Activated T-cell treated with anti-CD3 and anti-CD28 coated beads, Interleukin-2, amount 50 U/mL, for 72 hours (primary cell): ENCODE measurements at regions not wholly inside any gene's neighbourhood (a gene's known extent, or its start where the extent isn't known, plus 50 kb on each side); places are given as distances from the start of the nearest gene placed in this dataset.
"Not testable (repeated sequence)": the region's sequence is repeated elsewhere in the genome, so short reads cannot be mapped to it uniquely, and the experiment has no call there.

Experiments
- ATAC-seq, 2 donors: fragments of 150-1000 bp; cut with Tn5 transposase; replicated peaks in 1 of 2; 2 replicates each; pipeline ENCODE4 v1.10.0; 2021; ENCODE audit warnings: moderate library complexity in 2 of 2, mild to moderate bottlenecking in 1 of 2
- DNase-seq, 2 donors: peaks; one replicate each; pipeline ENCODE4 v3.0.0; 2021 to 2022; ENCODE audit warnings: mixed read lengths in 1 of 2
- H3K27ac Mint-ChIP-seq: one replicate; pipeline ENCODE4 v1.8.0; 2022; ENCODE audit warnings: mild to moderate bottlenecking, moderate library complexity, mixed read lengths
- H3K27me3 Mint-ChIP-seq: one replicate; pipeline ENCODE4 v1.8.0; 2022; ENCODE audit warnings: low read depth, mixed read lengths
- H3K36me3 Mint-ChIP-seq, 2 donors: one replicate each; pipeline ENCODE4 v1.8.0; 2022; ENCODE audit warnings: mixed read lengths in 2 of 2, mild to moderate bottlenecking in 1 of 2; ENCODE audit not compliant: insufficient read depth in 2 of 2
- H3K4me1 Mint-ChIP-seq: one replicate; pipeline ENCODE4 v1.8.0; 2022; ENCODE audit warnings: low read depth, mixed read lengths
- H3K4me3 Mint-ChIP-seq, 2 donors: one replicate each; pipeline ENCODE4 v1.8.0; 2022; ENCODE audit warnings: mild to moderate bottlenecking in 2 of 2, mixed read lengths in 2 of 2, moderate library complexity in 2 of 2
- H3K9me3 Mint-ChIP-seq, 2 donors: one replicate each; pipeline ENCODE4 v1.8.0; 2022; ENCODE audit warnings: mixed read lengths in 2 of 2

DNA sequence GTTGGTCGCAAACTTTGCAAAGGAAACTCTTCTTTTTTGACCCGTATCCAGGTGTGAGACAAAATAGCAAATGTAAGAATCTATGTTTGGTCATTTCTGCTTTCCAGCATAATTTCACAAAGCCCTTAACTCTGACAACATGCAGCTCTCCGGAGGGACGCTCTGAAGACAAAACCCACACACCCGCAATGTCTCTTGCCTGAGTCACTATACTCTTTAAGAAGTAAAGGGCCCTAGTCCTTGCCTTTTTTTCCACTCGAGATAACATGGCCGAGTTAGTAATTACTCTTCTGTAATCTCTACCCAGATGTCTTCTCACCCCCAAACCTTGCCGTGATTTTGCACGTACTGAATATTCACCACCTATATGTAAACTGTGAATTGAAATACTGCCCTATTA lies 115.7 kb upstream of the ADAMTS9 start:
- Mint-ChIP-seq H3K4me1 (no peaks in the 10 kb centered on the region), H3K27ac (no peak overlapping the region), H3K27me3 (no peaks in the 10 kb centered on the region), H3K4me3 (no peak overlapping the region), H3K9me3 (peaks cover 0 to 10% of the 10 kb centered on the region in 2 donors), H3K36me3 (no peaks in the 10 kb centered on the region)
- DNase-seq, result no peak
- ATAC-seq, result no peak

GRCh38 chr3:64802460-64802859 lies 114.7 kb upstream of the ADAMTS9 start:
- Mint-ChIP-seq H3K4me3 (no peak overlapping the region), H3K36me3 (no peaks in the 10 kb centered on the region), H3K27me3 (no peaks in the 10 kb centered on the region), H3K27ac (no peak overlapping the region), H3K9me3 (peaks cover 0 to 13% of the 10 kb centered on the region in 2 donors), H3K4me1 (no peaks in the 10 kb centered on the region)
- no peak for ATAC-seq
- DNase-seq, result no peak

- H3K4me1 Mint-ChIP-seq, result no peaks in the 10 kb centered on the region
- ATAC-seq, result no peak
- peaks cover 0 to 11% of the 10 kb centered on the region in 2 donors for H3K9me3 Mint-ChIP-seq
- no peaks in the 10 kb centered on the region for H3K27me3 Mint-ChIP-seq
- no peak for DNase-seq
- no peak overlapping the region for H3K4me3 Mint-ChIP-seq
- no peak overlapping the region for H3K27ac Mint-ChIP-seq
- no peaks in the 10 kb centered on the region for H3K36me3 Mint-ChIP-seq
These were observed 114.1 kb upstream of the ADAMTS9 start for GRCh38 chr3:64801856-64802255.

DNA sequence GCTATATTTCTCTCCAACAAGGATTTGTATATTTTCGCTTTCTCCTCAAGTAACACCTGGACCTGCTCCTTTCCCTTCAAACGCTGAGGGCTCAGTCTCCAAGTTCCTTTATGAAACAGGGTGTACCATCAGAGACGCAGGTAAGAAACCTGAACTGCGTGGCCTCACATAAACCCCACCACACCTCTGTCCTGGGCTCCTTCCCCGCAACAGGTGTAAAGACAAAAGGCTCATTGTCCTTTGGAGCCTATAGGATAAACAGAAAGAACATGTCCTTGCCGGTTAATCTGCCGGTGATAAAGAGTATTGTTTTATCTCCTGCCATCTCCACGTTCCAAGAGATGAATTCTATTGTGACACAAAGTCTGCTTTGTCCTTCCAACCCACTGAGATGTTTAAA lies 111.8 kb upstream of the ADAMTS9 start:
- Mint-ChIP-seq H3K36me3 (no peaks in the 10 kb centered on the region), H3K4me1 (no peaks in the 10 kb centered on the region), H3K9me3 (peaks cover 2 to 10% of the 10 kb centered on the region in 2 donors), H3K27me3 (no peaks in the 10 kb centered on the region), H3K27ac (no peak overlapping the region), H3K4me3 (no peak overlapping the region)
- no peak for ATAC-seq
- DNase-seq, result no peak

DNA sequence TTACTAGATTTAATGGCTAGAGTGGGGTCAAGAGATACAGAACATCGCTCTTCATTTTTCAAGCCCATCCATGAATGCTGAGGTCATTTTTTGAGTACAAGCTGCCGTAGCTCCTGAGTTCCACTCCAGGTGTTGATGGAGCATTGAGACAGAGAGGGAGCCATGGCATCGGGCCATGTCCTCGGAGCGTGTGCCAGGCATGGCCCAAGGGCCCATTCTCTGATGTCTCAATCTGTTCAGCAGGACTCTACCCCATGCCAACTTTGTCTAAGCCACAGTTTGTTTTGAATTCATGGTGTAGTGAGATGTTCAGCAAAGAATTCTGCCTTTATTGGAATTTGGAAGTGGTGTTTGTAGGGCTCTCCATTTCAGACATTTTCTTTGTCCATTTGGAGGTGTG lies 110.5 kb upstream of the ADAMTS9 start:
- H3K4me3 Mint-ChIP-seq, result no peak overlapping the region
- H3K27me3 Mint-ChIP-seq, result no peaks in the 10 kb centered on the region
- H3K4me1 Mint-ChIP-seq, result no peaks in the 10 kb centered on the region
- ATAC-seq (no peak), DNase-seq (no peak)
- peaks cover 2 to 10% of the 10 kb centered on the region in 2 donors for H3K9me3 Mint-ChIP-seq
- no peaks in the 10 kb centered on the region for H3K36me3 Mint-ChIP-seq
- H3K27ac Mint-ChIP-seq, result no peak overlapping the region

- H3K27me3 Mint-ChIP-seq, result no peaks in the 10 kb centered on the region
- no peak for DNase-seq
- no peak for ATAC-seq
- no peaks in the 10 kb centered on the region for H3K36me3 Mint-ChIP-seq
- H3K9me3 Mint-ChIP-seq, result peaks cover 2 to 6% of the 10 kb centered on the region in 2 donors
- no peak overlapping the region for H3K4me3 Mint-ChIP-seq
- H3K27ac Mint-ChIP-seq, result no peak overlapping the region
- H3K4me1 Mint-ChIP-seq, result no peaks in the 10 kb centered on the region
These were observed 109.0 kb upstream of the ADAMTS9 start for GRCh38 chr3:64796607-64797399.

- peaks cover 2 to 5% of the 10 kb centered on the region in 2 donors for H3K9me3 Mint-ChIP-seq
- no peak for ATAC-seq
- DNase-seq, result no peak
- H3K4me1 Mint-ChIP-seq, result no peaks in the 10 kb centered on the region
- no peak overlapping the region for H3K27ac Mint-ChIP-seq
- H3K27me3 Mint-ChIP-seq, result no peaks in the 10 kb centered on the region
- H3K36me3 Mint-ChIP-seq, result no peaks in the 10 kb centered on the region
- H3K4me3 Mint-ChIP-seq, result no peak overlapping the region
These were observed 104.6 kb upstream of the ADAMTS9 start for GRCh38 chr3:64792445-64792844.

DNA sequence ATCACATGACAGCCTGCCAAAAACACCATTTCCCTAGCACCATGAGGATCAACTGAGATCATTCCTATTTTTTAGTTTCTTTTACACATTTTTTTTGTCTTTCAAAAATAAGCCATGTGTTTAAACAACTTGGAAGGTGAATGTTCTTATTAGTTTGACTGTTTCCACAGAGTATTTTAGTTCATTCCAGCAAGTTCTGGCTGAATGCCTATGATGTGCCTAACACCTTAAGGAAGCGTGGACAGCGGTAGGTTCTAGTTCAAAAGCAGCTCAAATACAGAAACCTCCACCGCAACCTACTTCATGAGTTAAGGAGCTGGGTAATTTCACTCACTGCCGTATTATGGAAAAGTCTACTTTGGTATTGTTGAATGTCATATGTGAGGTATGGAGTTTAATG lies 101.3 kb upstream of the ADAMTS9 start:
- H3K9me3 Mint-ChIP-seq, result peaks cover 0 to 3% of the 10 kb centered on the region in 2 donors
- no peaks in the 10 kb centered on the region for H3K36me3 Mint-ChIP-seq
- no peak for DNase-seq
- no peak for ATAC-seq
- no peaks in the 10 kb centered on the region for H3K4me1 Mint-ChIP-seq
- H3K27ac Mint-ChIP-seq, result no peak overlapping the region
- no peak overlapping the region for H3K4me3 Mint-ChIP-seq
- H3K27me3 Mint-ChIP-seq, result no peaks in the 10 kb centered on the region

GRCh38 chr3:64783200-64783599 lies 95.4 kb upstream of the ADAMTS9 start:
- peaks cover 0 to 6% of the 10 kb centered on the region in 2 donors for H3K36me3 Mint-ChIP-seq
- no peak overlapping the region for H3K27ac Mint-ChIP-seq
- H3K4me3 Mint-ChIP-seq, result no peak overlapping the region
- H3K27me3 Mint-ChIP-seq, result no peaks in the 10 kb centered on the region
- ATAC-seq (no peak), DNase-seq (no peak)
- no peaks in the 10 kb centered on the region for H3K4me1 Mint-ChIP-seq
- H3K9me3 Mint-ChIP-seq, result peaks cover 7 to 14% of the 10 kb centered on the region in 2 donors

- DNase-seq, H3K27me3 Mint-ChIP-seq, H3K4me1 Mint-ChIP-seq, H3K27ac Mint-ChIP-seq, H3K36me3 Mint-ChIP-seq, H3K4me3 Mint-ChIP-seq, ATAC-seq: not testable (repeated sequence)
- H3K9me3 Mint-ChIP-seq, result peaks cover 10 to 19% of the 10 kb centered on the region in 2 donors
These were observed 93.1 kb upstream of the ADAMTS9 start for GRCh38 chr3:64780923-64781322.

GRCh38 chr3:64773137-64773536 lies 85.3 kb upstream of the ADAMTS9 start:
- peaks cover 7% of the 10 kb centered on the region in 2 donors for H3K9me3 Mint-ChIP-seq
- DNase-seq, result no peak
- H3K36me3 Mint-ChIP-seq, result peaks cover 2 to 4% of the 10 kb centered on the region in 2 donors
- no peak overlapping the region for H3K27ac Mint-ChIP-seq
- H3K4me3 Mint-ChIP-seq, result no peak overlapping the region
- no peak for ATAC-seq
- H3K27me3 Mint-ChIP-seq, result no peaks in the 10 kb centered on the region
- H3K4me1 Mint-ChIP-seq, result no peaks in the 10 kb centered on the region

DNA sequence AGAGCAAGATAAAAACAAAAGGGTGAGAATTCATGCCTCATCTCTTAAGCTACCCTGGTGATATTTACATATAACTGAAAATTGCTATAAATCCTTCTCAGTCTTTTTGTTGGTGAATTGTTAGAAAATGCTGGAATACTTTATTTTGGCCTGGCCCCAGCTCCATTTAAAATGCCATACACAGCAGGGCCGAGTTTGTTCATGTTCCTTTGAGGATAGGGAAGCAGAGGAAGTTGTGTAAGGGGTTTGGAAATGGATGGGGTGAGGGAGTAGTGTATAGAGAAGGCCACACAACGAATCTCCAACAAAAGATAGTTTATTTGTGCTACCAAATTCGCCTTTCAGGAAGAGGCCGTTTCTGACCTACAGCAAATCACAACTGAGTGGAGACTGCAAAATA lies 78.6 kb upstream of the ADAMTS9 start:
- H3K27me3 Mint-ChIP-seq, result no peaks in the 10 kb centered on the region
- H3K27ac Mint-ChIP-seq, result no peak overlapping the region
- H3K9me3 Mint-ChIP-seq, result peaks cover 2% of the 10 kb centered on the region in 2 donors
- H3K36me3 Mint-ChIP-seq, result no peaks in the 10 kb centered on the region
- ATAC-seq, result no peak
- H3K4me1 Mint-ChIP-seq, result no peaks in the 10 kb centered on the region
- DNase-seq, result no peak
- H3K4me3 Mint-ChIP-seq, result no peak overlapping the region

DNA sequence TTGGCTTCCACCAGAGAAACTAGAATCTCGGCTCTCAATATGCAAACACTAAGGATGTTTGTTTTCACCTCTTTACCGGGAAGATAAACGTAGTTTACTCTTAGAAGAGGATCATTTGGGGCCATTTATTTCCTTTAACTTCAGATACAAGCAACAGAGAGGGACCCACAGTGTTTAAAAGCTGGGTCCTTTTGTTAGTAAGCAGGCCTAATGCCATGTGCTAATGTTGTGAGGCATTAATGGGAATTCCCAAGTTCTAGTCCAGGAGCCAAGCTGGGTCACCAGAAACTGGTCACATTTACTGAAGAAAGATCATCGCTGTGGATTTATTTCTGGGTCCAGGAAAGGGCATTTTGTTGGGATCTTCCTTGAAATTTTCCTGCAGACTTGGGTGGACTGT lies 78.1 kb upstream of the ADAMTS9 start:
- Mint-ChIP-seq H3K4me3 (no peak overlapping the region), H3K9me3 (peaks cover 2 to 3% of the 10 kb centered on the region in 2 donors), H3K36me3 (no peaks in the 10 kb centered on the region), H3K27ac (no peak overlapping the region), H3K4me1 (no peaks in the 10 kb centered on the region), H3K27me3 (no peaks in the 10 kb centered on the region)
- DNase-seq (no peak), ATAC-seq (no peak)

- no peaks in the 10 kb centered on the region for H3K27me3 Mint-ChIP-seq
- no peaks in the 10 kb centered on the region for H3K36me3 Mint-ChIP-seq
- ATAC-seq, result no peak
- DNase-seq, result no peak
- no peak overlapping the region for H3K4me3 Mint-ChIP-seq
- peaks cover 2 to 5% of the 10 kb centered on the region in 2 donors for H3K9me3 Mint-ChIP-seq
- no peak overlapping the region for H3K27ac Mint-ChIP-seq
- H3K4me1 Mint-ChIP-seq, result no peaks in the 10 kb centered on the region
These were observed 76.7 kb upstream of the ADAMTS9 start for GRCh38 chr3:64764386-64764929.
